HepG2 (cell line): ENCODE measurements at regions not wholly inside any gene's neighbourhood (a gene's known extent, or its start where the extent isn't known, plus 50 kb on each side); places are given as distances from the start of the nearest gene placed in this dataset.

Source experiments
- ATAC-seq: fragments of 200-7000 bp; cut with Tn5 transposase; 3 replicates; pipeline ENCODE4 v1.9.1; 2020; ENCODE audit warnings: mild to moderate bottlenecking, moderate library complexity
- BruUV-seq: library from RNA; stranded (reverse); fragments of 400-500 nt; replicated peaks from 2 replicates; lab custom pipeline; 2021; lab: Mats Ljungman, UMichigan
- CTCF ChIA-PET: fragments of 300-600 bp; formaldehyde crosslinking; extraction: SDS; loops from one replicate; lab custom pipeline; 2021; ENCODE audit warnings: low total read pairs, inconsistent platforms, low intra/inter-chr PET ratio; lab: Yijun Ruan, JAX
- POLR2A ChIA-PET: fragments of 350-600 bp; sonication (Branson Sonifier 250); formaldehyde crosslinking; loops from one replicate; lab custom pipeline; 2020; ENCODE audit warnings: antibody characterized with exemption, inconsistent platforms; lab: Yijun Ruan, JAX
- DNase-seq: peaks from one replicate; pipeline ENCODE4 v3.0.0-alpha.2; 2015; ENCODE audit warnings: low spot score
- FAIRE-seq: peaks from 3 replicates; lab custom pipeline; 2011; peaks lifted over from hg19 to GRCh38; lab: Jason Lieb, UNC
- H2AFZ ChIP-seq: one replicate; pipeline ENCODE4 v1.6.1; 2011; ENCODE audit warnings: low read length, inconsistent platforms
- H3K27ac ChIP-seq: fragments of 300-600 bp; 3 replicates; pipeline ENCODE4 v1.8.0; 2011; ENCODE audit warnings: mixed run types, mild to moderate bottlenecking, mixed read lengths, low read length, inconsistent platforms; ENCODE audit not compliant: insufficient read depth; ENCODE audit errors: extremely low read length
- H3K27me3 ChIP-seq, 2 experiments: fragments of 200-600 bp in 1 of 2; 2 replicates in 1 of 2; 3 replicates in 1 of 2; pipeline versions ENCODE4 v1.6.0 to v1.8.0; 2011; ENCODE audit warnings: low read length in 2 of 2, mild to moderate bottlenecking in 2 of 2, moderate library complexity in 2 of 2, inconsistent platforms in 1 of 2; ENCODE audit not compliant: insufficient read depth in 2 of 2, control insufficient read depth in 1 of 2
- H3K36me3 ChIP-seq, 2 experiments: fragments of 200-600 bp in 1 of 2; replicated peaks in 1 of 2; 2 replicates in 1 of 2; 3 replicates in 1 of 2; pipeline versions ENCODE4 v1.5.1 to v1.8.0; 2011; ENCODE audit warnings: low read length in 2 of 2, inconsistent platforms in 1 of 2; ENCODE audit not compliant: insufficient read depth in 2 of 2, control insufficient read depth in 1 of 2
- H3K4me1 ChIP-seq: 2 replicates; pipeline ENCODE4 v1.5.1; 2012; ENCODE audit warnings: low read length, inconsistent platforms; ENCODE audit not compliant: insufficient read depth
- H3K4me2 ChIP-seq: 2 replicates; pipeline ENCODE4 v1.6.0; 2011; ENCODE audit warnings: low read depth, low read length, inconsistent platforms
- H3K4me3 ChIP-seq, 3 experiments: fragments of 200-600 bp in 1 of 3; sonication (generic), shearing (Covaris generic) in 1 of 3; replicated peaks in 1 of 3; 2 replicates each; pipeline ENCODE4 v1.5.1; 2011 to 2016; ENCODE audit warnings: low read length in 3 of 3, inconsistent platforms in 2 of 3, low read depth in 2 of 3, mild to moderate bottlenecking in 2 of 3, control low read depth in 1 of 3, mixed read lengths in 1 of 3; ENCODE audit not compliant: insufficient read depth in 1 of 3
- H3K79me2 ChIP-seq: one replicate; pipeline ENCODE4 v1.6.1; 2011; ENCODE audit warnings: low read length, inconsistent platforms; ENCODE audit not compliant: insufficient read depth
- H3K9ac ChIP-seq: 2 replicates; pipeline ENCODE4 v1.6.0; 2011; ENCODE audit warnings: mild to moderate bottlenecking, low read depth, low read length, inconsistent platforms; ENCODE audit not compliant: insufficient read depth
- H3K9me3 ChIP-seq: 2 replicates; pipeline ENCODE4 v1.5.1; 2012; ENCODE audit warnings: mild to moderate bottlenecking, low read length
- H4K20me1 ChIP-seq: 2 replicates; pipeline ENCODE4 v1.6.0; 2011; ENCODE audit warnings: inconsistent platforms, mild to moderate bottlenecking, low read length, moderate library complexity; ENCODE audit not compliant: insufficient read depth
- MAFK ChIP-seq, 2 experiments: IDR thresholded peaks in 1 of 2; conservative IDR thresholded peaks in 1 of 2; 2 replicates each; pipeline ENCODE4 v1.6.1; 2011; ENCODE audit warnings: improper control_type of control experiment in 2 of 2, low read length in 2 of 2
- ZNF747 ChIP-seq: sonication (generic); formaldehyde crosslinking; IDR thresholded peaks from 2 replicates; pipeline ENCODE4 v1.8.1; 2023; ENCODE audit warnings: missing genetic modification reagents, mild to moderate bottlenecking, borderline replicate concordance
- WGBS: methylation state at CpG from one replicate; pipeline ENCODE4 v1.1.6; 2017; ENCODE audit warnings: low lambda C conversion rate; 5-methylcytosine and 5-hydroxymethylcytosine counted together
- in situ Hi-C: cut with HindIII; loops from 2 replicates; pipeline ENCODE4 v1.10.0; 2017; ENCODE audit warnings: low pct_unique_long_range_greater_than_20kb; ENCODE audit not compliant: extremely low pct_ligation_motif_present
- intact Hi-C: fragments of 100-400 bp; cut with micrococcal nuclease; formaldehyde crosslinking; loops from one replicate; pipeline ENCODE4 v1.10.0; 2022; ENCODE audit not compliant: unreplicated experiment
- TF ChIP-seq, protein P1 (sequence below), 2 experiments: sonication (generic) in 1 of 2; formaldehyde crosslinking in 1 of 2; IDR thresholded peaks; 2 replicates each; pipeline versions ENCODE4 v1.4.0 to v1.6.1; 2016 to 2020; ENCODE audit warnings: borderline replicate concordance in 1 of 2, low read depth in 1 of 2, mild to moderate bottlenecking in 1 of 2, missing genetic modification reagents in 1 of 2

DNA sequence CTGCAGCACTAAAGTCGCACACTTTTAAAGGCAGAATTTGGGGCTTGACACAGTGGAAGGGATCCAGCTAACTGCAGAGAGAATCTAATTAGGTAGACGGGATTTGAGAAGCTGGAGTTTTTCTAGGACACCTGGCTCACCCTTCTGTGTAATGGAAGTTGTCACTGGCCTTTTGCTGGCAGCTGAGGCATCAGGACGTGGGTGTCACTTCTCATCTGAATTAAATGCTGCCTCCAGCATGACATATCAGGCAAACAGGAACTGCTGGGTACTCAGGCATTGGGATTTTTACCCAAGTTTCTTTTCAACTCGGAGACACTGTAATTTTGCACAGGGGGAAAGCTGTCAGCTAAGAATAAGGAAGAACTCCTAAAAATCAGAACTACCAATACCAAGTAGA lies 861.9 kb upstream of the ARPP21 start (continued):
- TF ChIP-seq, protein P1, sequence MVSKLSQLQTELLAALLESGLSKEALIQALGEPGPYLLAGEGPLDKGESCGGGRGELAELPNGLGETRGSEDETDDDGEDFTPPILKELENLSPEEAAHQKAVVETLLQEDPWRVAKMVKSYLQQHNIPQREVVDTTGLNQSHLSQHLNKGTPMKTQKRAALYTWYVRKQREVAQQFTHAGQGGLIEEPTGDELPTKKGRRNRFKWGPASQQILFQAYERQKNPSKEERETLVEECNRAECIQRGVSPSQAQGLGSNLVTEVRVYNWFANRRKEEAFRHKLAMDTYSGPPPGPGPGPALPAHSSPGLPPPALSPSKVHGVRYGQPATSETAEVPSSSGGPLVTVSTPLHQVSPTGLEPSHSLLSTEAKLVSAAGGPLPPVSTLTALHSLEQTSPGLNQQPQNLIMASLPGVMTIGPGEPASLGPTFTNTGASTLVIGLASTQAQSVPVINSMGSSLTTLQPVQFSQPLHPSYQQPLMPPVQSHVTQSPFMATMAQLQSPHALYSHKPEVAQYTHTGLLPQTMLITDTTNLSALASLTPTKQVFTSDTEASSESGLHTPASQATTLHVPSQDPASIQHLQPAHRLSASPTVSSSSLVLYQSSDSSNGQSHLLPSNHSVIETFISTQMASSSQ (IDR thresholded peaks at IDR 0.05; ENCODE audit: low read depth) = no peak
- TF ChIP-seq, protein P1 (CRISPR knock-in tag; IDR thresholded peaks at IDR 0.05; ENCODE audit: borderline replicate concordance) = no peak

DNA sequence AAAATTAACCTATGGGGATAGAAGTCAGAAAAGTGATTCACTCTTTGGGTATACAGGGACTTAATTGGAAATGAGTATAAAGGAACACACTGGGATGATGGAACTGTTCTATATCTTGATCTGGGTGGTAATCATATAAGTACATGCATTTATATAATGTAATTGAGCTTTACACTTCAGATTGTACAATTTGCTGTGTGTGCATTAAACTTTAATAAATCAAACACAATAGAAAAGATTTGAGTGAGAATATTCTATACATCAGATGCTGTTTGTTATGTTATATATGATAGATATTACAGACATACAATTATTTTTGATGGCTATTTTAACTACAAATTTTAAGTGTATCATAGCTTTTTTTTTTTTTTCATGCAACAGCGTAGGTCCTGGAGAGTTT lies 860.2 kb upstream of the ARPP21 start:
- ChIA-PET CTCF (no interaction called here), POLR2A (no interaction called here)
- in situ Hi-C loops (no loop called here), intact Hi-C loops (no loop called here)
- Histone ChIP-seq H3K27me3 (no peaks in the 10 kb centered on the region), H3K9me3 (peaks cover 11% of the 10 kb centered on the region), H3K36me3 (no peaks in the 10 kb centered on the region), H2AFZ (no peak overlapping the region), H4K20me1 (no peaks in the 10 kb centered on the region), H3K4me2 (no peak overlapping the region), H3K27ac (no peak overlapping the region), H3K4me1 (no peaks in the 10 kb centered on the region), H3K9ac (no peak overlapping the region), H3K79me2 (no peaks in the 10 kb centered on the region), H3K4me3 (no peak overlapping the region)
- ATAC-seq (no peak), FAIRE-seq (no peak), DNase-seq (no peak)
- WGBS = 3% methylated on average over 1 of the region's 1 CpG
- no TSS peak for BruUV-seq
- no peak for TF ChIP-seq ZNF747
- TF ChIP-seq MAFK (conservative IDR thresholded peaks at IDR 0.05 in 1 of 2, IDR thresholded peaks at IDR 0.05 in 1 of 2; ENCODE audit: low read length in 2 of 2) = peak in 1 of 2 experiments; percentile 61; a peak in 2 of 4 replicates
